ENCODE measurements at regions not wholly inside any gene's neighbourhood (a gene's known extent, or its start where the extent isn't known, plus 50 kb on each side); places are given as distances from the start of the nearest gene placed in this dataset.

DNA sequence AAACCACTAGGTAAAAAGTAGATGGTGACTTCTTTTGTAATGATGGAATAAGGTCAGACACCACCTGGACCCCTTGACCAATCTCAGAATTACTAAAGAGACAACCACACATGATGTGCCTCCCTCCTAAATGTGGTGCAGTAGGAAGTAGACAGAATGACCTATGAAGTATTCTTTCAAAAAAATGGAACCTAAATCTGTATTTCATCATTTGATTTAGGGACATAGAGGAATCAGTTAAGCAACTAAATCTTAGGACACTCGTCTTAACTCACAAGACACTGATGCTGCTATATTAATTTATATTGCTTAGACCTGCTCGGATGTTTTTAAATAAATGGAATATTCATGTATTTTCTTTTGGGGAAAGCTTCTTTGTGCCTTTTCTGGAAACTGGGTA, 80.9 kb upstream of the IRF2BP2 start:
- TF ChIP-seq, protein P1, sequence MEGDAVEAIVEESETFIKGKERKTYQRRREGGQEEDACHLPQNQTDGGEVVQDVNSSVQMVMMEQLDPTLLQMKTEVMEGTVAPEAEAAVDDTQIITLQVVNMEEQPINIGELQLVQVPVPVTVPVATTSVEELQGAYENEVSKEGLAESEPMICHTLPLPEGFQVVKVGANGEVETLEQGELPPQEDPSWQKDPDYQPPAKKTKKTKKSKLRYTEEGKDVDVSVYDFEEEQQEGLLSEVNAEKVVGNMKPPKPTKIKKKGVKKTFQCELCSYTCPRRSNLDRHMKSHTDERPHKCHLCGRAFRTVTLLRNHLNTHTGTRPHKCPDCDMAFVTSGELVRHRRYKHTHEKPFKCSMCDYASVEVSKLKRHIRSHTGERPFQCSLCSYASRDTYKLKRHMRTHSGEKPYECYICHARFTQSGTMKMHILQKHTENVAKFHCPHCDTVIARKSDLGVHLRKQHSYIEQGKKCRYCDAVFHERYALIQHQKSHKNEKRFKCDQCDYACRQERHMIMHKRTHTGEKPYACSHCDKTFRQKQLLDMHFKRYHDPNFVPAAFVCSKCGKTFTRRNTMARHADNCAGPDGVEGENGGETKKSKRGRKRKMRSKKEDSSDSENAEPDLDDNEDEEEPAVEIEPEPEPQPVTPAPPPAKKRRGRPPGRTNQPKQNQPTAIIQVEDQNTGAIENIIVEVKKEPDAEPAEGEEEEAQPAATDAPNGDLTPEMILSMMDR (IDR thresholded peaks at IDR 0.05), result no peak
- TF ChIP-seq POLR2AphosphoS5 (IDR thresholded peaks at IDR 0.05; ENCODE audit: low read depth, low read length), result no peak

Data from Panc1 (cell line).